ENCODE measurements at regions not wholly inside any gene's neighbourhood (a gene's known extent, or its start where the extent isn't known, plus 50 kb on each side); places are given as distances from the start of the nearest gene placed in this dataset.

DNA sequence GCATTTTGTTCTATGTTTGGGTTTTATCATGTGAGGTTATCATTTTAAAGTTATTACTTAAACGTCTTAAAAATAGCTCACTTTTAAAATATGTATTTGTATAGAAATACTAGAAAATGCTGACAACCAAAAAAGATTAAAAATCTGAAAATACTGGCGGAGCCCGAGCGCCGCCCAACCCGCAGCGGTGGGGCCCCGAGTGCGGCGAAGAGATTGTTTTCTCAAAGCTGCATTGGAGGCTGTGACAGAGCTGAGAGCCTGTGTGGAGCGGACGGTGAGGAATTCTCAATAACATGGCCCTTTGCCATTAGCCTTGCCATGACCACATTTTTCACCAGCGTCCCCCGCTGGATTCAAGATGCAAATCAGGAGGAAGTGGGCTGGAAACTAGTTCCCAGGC, 255.4 kb downstream of the NKX6-1 start:
- Histone ChIP-seq H2BK20ac (ENCODE audit: low read depth, low read length, poor library complexity, severe bottlenecking) (no peak overlapping the region), H2AK5ac (ENCODE audit: insufficient read length, low read length) (no peak overlapping the region), H3K56ac (ENCODE audit: insufficient read length, low read depth, low read length) (no peak overlapping the region), H3K4me1 (ENCODE audit: insufficient read depth, low read length) (no peaks in the 10 kb centered on the region), H3K9me3 (ENCODE audit: control insufficient read depth, low read depth, low read length) (no peaks in the 10 kb centered on the region), H3K27ac (ENCODE audit: insufficient read length, low read depth, low read length) (no peak overlapping the region), H2BK12ac (ENCODE audit: insufficient read length, low read depth, low read length) (no peak overlapping the region), H2BK5ac (ENCODE audit: insufficient read length, low read length) (no peak overlapping the region), H3K79me2 (ENCODE audit: insufficient read depth, low read length) (no peaks in the 10 kb centered on the region), H3K4ac (ENCODE audit: low read depth, low read length) (no peak overlapping the region), H3K27me3 (ENCODE audit: insufficient read depth, low read length) (no peaks in the 10 kb centered on the region), H3K9ac (ENCODE audit: extremely low read depth, insufficient read length, low read length) (no peak overlapping the region), H4K20me1 (ENCODE audit: control insufficient read depth, insufficient read depth, insufficient read length) (no peaks in the 10 kb centered on the region), H3K4me2 (ENCODE audit: insufficient read depth, insufficient read length, low read length) (no peak overlapping the region), H4K5ac (ENCODE audit: insufficient read length, low read depth, low read length) (no peak overlapping the region), H4K8ac (replicated peaks; ENCODE audit: insufficient read length, low read depth, low read length) (no peak overlapping the region), H2BK120ac (ENCODE audit: low read depth, low read length, poor library complexity, severe bottlenecking) (no peak overlapping the region), H3K79me1 (ENCODE audit: insufficient read depth, low read depth, low read length, poor library complexity, severe bottlenecking) (no peaks in the 10 kb centered on the region), H3K23me2 (ENCODE audit: insufficient read length, low read depth, low read length, poor library complexity, severe bottlenecking) (no peaks in the 10 kb centered on the region), H3K23ac (ENCODE audit: insufficient read length, low read depth, low read length) (no peak overlapping the region), H4K91ac (ENCODE audit: insufficient read length, low read depth, low read length) (no peak overlapping the region), H3T11ph (ENCODE audit: low read length) (no peak overlapping the region), H3K14ac (ENCODE audit: insufficient read depth, low read length) (no peak overlapping the region), H3K18ac (ENCODE audit: insufficient read length, low read depth, low read length) (no peak overlapping the region), H2AFZ (ENCODE audit: low read length) (no peak overlapping the region), H2BK15ac (ENCODE audit: low read depth, low read length) (no peak overlapping the region)
- Mint-ChIP-seq H3K27me3 (ENCODE audit: low read depth) (peaks cover 2% of the 10 kb centered on the region; the same call in 1 of the 2 replicates), H3K4me1 (peaks cover 3 to 7% of the 10 kb centered on the region in 2 experiments), H3K4me3 (no peak overlapping the region), H3K9me3 (peaks cover 0 to 2% of the 10 kb centered on the region in 2 experiments; a peak in 1 of 5 replicates), H3K27ac (peak overlapping the region in 1 of 3 experiments; percentile 92; a peak in 1 of 7 replicates), H3K36me3 (ENCODE audit: insufficient read depth in 1 of 3, low read depth in 3 of 3) (no peaks in the 10 kb centered on the region; a peak in 1 of 7 replicates)
- DNase-seq = no peak
- WGBS (ENCODE audit: extremely low coverage, insufficient read length, low lambda C conversion rate) = no CpG with 5 or more reads among the region's 14 CpGs
- TF ChIP-seq, protein P1, sequence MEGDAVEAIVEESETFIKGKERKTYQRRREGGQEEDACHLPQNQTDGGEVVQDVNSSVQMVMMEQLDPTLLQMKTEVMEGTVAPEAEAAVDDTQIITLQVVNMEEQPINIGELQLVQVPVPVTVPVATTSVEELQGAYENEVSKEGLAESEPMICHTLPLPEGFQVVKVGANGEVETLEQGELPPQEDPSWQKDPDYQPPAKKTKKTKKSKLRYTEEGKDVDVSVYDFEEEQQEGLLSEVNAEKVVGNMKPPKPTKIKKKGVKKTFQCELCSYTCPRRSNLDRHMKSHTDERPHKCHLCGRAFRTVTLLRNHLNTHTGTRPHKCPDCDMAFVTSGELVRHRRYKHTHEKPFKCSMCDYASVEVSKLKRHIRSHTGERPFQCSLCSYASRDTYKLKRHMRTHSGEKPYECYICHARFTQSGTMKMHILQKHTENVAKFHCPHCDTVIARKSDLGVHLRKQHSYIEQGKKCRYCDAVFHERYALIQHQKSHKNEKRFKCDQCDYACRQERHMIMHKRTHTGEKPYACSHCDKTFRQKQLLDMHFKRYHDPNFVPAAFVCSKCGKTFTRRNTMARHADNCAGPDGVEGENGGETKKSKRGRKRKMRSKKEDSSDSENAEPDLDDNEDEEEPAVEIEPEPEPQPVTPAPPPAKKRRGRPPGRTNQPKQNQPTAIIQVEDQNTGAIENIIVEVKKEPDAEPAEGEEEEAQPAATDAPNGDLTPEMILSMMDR (conservative IDR thresholded peaks at IDR 0.05) = no peak
